Renal cortex interstitium (tissue), 11 donors: ENCODE measurements at regions not wholly inside any gene's neighbourhood (a gene's known extent, or its start where the extent isn't known, plus 50 kb on each side); places are given as distances from the start of the nearest gene placed in this dataset.

Source experiments
- DNase-seq, 11 donors: peaks; one replicate each; pipeline ENCODE4 v3.0.0-alpha.2; 2013; ENCODE audit warnings: low read depth in 9 of 11, low spot score in 4 of 11; ENCODE audit errors: extremely low read depth in 1 of 11

GRCh38 chr4:11765849-11766453 lies 337.3 kb upstream of the HS3ST1 start:
- DNase-seq = peak in 3 of 11 donors; percentile 11 to 22 (median 19)

DNA sequence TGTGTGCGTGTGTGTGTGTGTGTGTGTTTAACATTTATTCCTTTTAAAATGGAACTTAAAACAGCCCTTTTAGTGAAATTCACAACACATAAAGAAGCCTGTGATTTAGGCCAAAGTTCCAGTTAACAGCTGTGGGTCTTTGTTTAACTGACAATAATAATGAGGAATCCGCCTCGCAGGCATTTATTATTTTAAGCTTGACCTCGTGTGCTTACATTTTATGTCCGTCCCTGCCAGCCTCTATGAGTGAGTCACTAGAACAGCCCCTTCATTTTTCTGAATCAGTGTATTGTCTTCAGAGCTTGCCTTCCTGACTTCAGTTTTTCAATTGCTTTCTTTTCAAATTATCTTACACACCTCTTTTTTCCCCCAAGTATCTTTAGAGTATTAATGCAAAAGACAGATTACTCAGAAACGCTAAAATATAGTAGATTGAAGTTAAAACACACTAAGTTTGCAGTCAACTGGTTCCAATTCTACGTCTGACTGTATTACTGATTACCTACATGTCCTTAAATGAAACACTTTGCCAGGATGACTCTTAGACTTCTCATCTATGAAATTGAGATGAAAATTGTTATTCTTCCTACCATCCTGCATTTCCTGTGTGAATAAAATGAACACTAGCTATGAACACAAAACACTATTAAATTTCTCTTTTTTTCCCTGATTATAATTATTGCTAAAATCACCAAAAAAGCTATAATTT lies 319.6 kb upstream of the HS3ST1 start:
- peak in 2 of 11 donors; percentile 11 to 22 for DNase-seq

- no peak for DNase-seq
Measured at GRCh38 chr4:11746734-11747133, 318.0 kb upstream of the HS3ST1 start.

- DNase-seq = no peak
Measured at GRCh38 chr4:11743976-11744375, 315.3 kb upstream of the HS3ST1 start.

DNA sequence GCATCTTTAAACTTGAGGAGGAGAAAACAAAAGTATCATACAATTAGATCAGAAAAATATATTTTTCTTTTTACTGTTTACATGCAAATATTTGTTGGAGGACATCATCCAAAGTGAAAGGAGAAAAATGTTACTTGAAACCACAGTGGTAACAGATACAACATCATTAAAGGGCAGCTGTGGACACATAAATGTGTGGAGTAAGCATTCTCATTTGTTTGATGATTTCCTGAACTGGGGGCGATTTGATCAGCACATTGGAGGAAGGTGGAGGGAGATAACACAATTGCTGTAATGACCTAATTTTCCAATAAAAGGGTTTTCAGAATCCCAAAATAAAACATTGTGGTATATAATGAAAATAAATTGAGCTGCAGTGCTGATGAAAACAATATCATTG lies 314.5 kb upstream of the HS3ST1 start:
- DNase-seq = no peak

DNA sequence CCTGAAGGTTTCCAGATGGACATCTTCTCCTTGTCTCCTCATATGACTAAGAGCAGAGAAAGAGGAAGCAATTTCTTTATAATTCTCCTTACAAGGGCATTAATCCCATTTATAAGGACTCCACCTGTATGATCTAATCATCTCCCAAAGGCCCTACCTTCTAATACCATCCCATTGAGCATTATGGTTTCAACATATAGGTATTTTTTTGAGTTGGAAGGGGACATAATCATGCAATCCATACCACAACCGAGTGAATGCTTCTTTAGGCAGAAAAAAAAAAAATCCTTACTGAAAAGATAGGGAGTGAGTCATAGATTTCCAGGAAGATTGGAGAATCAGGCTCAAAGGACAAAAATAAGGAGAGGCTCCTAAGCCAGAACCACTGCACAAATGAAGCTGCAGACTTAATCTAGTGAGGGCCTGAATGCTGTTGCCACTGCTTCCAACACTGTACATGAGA lies 312.5 kb upstream of the HS3ST1 start:
- no peak for DNase-seq

DNA sequence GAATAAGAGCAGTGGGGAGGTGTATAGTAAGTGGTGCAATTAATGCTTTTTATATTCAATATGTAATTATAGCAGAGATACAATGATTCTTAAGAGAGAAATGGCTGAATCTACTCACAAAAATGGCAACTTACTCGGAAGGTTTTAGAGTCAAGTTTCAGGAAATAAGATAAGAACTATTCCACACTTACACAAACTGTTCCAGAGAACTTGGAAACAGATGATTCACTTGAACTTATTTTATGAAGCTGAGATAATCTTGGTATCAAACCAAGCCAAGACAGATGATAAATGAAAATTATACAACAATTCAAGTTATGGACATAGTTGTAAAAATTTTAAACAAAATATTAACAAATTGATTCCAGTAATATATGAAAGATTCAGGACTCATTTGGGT lies 311.3 kb upstream of the HS3ST1 start:
- no peak for DNase-seq

DNA sequence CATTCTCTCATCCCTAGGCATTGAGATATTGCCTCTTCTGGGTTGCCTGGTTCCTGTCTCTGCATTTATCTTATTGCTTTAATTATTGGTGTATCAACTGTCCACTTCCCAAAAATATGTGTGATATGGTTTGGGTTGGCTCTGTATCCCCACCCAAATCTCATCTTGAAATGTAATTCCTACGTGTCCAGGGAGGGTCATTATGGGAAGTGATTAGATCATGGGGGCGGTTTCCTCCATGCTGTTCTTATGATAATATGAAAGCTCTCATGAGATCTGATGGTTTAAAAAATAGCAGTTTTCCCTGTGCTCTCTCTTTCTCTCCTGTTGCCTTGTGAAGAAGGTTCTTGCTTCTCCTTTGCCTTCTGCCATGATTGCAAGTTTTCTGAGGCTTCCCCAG lies 308.3 kb upstream of the HS3ST1 start:
- DNase-seq = no peak

GRCh38 chr4:11735651-11736050 lies 307.0 kb upstream of the HS3ST1 start:
- DNase-seq = no peak

- DNase-seq = no peak
Measured at GRCh38 chr4:11732155-11732554, 303.5 kb upstream of the HS3ST1 start.

DNA sequence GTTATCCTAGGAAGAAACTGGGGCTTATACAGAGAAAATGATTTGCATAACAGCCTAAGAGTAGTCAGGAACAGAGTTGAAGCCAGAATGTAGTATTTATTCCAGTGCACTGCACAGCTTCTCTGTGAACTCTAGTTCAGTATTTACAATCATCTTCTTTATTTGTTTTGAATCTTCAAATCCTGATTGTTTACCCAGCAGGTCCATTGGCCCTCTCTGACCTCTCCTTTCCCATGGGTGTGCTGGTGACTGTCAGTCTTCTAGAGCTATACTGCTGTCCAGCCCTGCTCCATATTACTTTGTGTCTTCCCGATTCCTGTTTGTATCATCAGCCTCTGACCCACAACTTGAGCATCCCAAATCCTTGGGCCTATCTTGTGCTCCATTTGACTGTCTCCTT lies 301.9 kb upstream of the HS3ST1 start:
- no peak for DNase-seq

DNA sequence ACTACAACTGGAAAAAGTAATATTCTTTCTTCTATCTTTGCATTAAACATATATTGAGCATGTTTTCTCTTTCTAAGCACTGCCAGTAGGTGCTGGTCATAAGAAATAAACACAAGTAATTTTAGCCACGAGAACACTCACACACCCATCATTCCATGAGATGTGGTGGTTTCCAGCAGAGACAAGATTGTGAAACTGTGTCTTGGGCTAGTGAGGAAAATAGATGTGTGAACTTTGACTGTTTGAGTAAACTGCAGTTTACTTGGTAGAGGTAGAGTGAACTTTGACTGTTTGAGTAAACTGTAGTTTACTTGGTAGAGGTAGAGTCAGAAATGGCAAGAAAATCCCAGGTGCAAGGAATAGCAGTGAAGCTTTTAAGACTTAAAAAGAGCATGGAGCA lies 300.9 kb upstream of the HS3ST1 start:
- DNase-seq = no peak

DNA sequence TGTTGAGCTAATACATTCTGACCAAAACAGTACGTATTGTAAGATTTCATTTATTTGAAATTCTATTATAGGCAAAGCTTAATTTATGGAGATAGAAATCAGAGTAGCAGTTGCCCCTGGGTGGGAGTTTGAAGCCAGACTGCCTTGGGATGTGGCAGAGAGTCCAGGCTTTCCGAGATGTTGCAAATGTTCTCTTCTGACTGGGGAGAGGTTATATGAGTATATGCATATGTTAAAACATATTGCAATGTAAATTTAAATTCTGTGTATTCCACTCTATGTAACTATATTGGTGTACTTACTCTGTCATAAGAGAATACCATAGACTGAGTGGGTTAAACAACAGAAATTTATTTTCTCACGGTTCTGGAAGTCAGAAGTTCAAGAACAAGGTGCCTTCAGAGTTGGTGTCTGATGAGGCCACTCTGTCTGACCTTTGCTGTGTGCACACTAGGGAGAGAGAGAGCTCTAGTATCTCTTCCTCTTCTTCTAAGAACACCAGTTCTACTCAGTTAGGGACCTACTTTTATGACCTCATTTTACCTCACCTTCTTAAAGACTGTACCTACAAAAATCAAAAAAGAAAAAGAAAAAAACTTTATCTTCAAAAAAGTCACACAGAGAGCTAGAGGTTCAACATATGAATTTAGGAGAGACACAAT lies 299.3 kb upstream of the HS3ST1 start:
- DNase-seq = no peak

DNA sequence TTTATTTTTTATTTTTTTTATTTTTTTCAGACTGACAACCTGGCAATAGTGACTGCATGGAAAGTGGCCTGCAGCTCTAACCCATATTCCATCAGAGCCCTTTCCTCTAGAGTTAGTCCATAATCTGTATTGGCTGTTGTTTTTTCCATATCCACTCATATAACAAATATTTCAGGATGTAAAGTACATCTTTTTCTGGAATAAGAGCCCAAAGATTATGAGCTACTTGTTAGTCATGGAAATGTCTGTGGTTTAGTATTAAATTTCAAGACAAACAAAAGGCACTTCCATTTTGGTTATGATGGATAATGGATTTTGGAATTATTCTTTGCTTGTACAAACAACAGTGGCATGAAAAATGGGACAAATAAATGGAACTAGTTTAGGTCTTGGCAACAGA lies 296.0 kb upstream of the HS3ST1 start:
- no peak for DNase-seq

DNA sequence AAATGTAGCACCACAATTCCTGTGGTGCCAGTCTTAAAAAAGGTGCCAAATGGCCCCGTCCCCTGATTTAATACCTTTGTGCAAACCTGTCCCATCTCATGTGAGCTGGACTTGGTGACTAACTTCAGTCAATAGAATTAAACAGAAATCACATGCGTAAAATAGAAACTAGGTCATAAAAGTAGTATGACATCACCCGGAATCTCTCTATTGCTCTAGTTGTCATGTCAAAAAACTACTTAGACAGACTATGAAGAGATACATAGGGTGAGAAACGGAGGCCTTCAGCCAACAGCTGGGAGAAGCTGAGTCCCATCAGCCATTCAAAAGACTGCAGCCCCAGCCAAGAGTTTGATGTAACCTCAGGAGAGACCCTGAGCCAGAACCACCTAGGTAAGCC lies 293.5 kb upstream of the HS3ST1 start:
- no peak for DNase-seq

DNA sequence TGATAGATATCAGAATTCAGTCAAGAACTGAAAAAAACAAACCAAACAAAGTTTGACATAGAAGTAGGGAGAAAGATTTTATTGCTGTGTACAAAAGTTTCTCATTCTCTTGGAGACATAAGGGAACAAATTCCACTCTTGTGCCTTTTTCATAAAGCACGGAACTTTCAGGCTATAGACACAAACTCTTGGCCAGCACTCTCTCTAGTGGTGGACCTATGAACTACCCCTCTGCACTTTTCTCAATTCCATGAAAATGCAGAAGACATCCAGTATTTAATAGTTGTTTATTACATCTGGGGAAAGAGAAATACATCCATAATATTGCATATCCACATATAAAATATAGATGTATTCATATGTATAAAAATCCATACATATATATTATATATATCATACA lies 291.6 kb upstream of the HS3ST1 start:
- DNase-seq = peak in 4 of 11 donors; percentile 3 to 16 (median 10)

DNA sequence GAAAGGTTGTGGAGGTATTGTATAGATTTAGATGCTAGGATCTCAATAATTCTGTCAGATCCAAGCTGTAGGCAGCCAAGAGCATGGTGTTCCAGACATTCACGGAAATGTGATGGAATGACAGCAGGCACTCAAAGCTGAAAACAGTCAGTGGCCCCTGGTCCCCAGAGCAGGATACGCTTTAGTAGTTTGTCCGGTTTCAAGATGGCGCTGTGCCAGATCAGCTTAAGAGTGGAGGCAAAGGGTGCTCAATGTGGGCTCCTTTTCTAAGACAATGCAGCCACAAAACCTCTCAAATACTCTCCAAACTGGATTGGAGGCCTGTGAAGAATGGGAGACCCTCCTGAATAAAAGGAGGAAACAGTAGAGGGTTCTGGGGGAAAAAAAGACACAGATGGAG lies 291.2 kb upstream of the HS3ST1 start:
- no peak for DNase-seq

DNA sequence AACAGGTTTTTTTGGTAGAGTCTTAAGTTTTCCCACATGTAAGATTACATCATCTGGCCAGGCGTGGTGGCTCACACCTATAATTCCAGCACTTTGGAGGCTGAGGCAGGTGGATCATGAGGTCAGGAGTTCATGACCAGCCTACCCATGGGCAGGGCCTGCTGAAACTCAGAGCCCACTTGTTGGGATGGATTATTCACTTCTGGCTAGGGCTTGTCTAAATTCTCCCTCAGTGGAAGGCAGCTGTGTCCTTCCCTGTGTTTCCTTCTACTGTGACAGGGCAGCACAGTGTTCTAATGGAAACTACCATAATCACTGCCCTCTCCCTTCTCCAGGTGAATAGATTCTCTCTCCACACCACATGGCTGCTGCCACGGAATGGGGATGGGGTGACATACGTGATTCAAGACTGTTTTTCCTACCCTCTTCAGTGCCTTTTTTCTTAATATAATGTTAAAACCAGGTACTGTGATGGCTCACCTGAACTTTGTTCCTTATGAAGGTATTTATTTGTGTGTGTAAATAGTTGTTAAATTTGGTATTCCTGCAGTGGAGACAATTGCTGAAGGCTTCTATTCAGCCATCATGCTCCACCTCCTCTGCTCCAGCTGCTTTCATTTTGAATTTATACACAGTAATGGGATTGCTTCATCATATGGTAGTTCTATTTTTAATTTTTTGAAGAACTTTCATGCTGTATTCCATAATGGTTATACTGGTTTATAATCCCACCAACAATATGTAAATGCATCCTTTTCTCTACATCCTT lies 287.2 kb upstream of the HS3ST1 start:
- DNase-seq = no peak

DNA sequence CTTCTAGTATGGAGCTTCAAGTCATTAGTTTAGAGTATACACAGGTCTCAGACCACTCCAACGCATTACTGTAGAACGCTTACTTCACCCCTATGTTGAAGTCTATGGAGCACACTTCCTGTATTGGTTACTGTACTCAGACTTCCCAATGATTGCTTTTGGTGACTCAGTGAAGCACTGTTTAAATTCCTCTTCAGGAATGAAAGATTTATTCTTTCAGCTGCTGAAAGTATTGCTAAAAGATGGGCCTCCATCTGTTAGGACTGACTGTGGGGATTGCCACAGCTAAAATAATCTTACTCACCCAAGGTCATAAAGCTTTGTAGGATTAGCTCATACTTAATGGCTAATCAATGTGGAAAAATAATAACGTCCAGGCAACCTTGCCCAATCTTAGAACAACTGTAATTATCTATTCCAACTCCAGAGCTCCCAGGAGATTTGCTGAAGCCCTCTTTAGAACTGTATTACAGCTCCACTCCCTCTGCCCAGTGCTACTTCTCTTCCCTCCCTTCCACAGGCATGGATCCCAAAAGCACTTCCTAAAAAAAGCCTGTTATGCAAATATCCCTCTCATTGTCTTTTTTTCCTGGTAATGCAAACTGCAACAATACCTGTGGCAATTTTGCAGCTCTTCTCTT lies 281.9 kb upstream of the HS3ST1 start:
- DNase-seq = no peak
